DOHH2 (cell line): ENCODE measurements at regions not wholly inside any gene's neighbourhood (a gene's known extent, or its start where the extent isn't known, plus 50 kb on each side); places are given as distances from the start of the nearest gene placed in this dataset.

Experiments used
- H3F3A ChIP-seq: fragments of 200-600 bp; sonication (generic), shearing (Covaris generic); 2 replicates; pipeline ENCODE4 v1.6.0; 2016; ENCODE audit warnings: antibody characterized with exemption, mild to moderate bottlenecking; ENCODE audit not compliant: control insufficient read depth, insufficient read depth
- H3K27ac ChIP-seq: fragments of 200-600 bp; sonication (generic); 2 replicates; pipeline ENCODE4 v1.5.1; 2014; ENCODE audit warnings: low read depth, mild to moderate bottlenecking, low read length, moderate library complexity
- H3K27me3 ChIP-seq: fragments of 200-600 bp; sonication (generic); 2 replicates; pipeline ENCODE4 v1.6.1; 2014; ENCODE audit warnings: mild to moderate bottlenecking, low read length, mixed read lengths; ENCODE audit not compliant: control insufficient read depth
- H3K36me3 ChIP-seq: fragments of 200-600 bp; sonication (generic); 2 replicates; pipeline ENCODE4 v1.6.1; 2014; ENCODE audit warnings: mild to moderate bottlenecking, low read length, moderate library complexity, mixed read lengths; ENCODE audit not compliant: control insufficient read depth
- H3K4me1 ChIP-seq: fragments of 200-600 bp; sonication (generic); 2 replicates; pipeline ENCODE4 v1.6.1; 2014; ENCODE audit warnings: mild to moderate bottlenecking, low read length, mixed read lengths; ENCODE audit not compliant: control insufficient read depth
- H3K4me2 ChIP-seq: fragments of 200-600 bp; sonication (generic); 2 replicates; pipeline ENCODE4 v1.6.0; 2014; ENCODE audit warnings: mild to moderate bottlenecking, low read length, moderate library complexity
- H3K4me3 ChIP-seq: fragments of 200-600 bp; sonication (generic); 2 replicates; pipeline ENCODE4 v1.5.1; 2014; ENCODE audit warnings: mild to moderate bottlenecking, low read length, mixed read lengths
- H3K79me2 ChIP-seq: fragments of 200-600 bp; sonication (generic); 2 replicates; pipeline ENCODE4 v1.6.1; 2014; ENCODE audit warnings: mild to moderate bottlenecking, low read length, mixed read lengths; ENCODE audit not compliant: control insufficient read depth
- H3K9me2 ChIP-seq: fragments of 200-600 bp; sonication (generic); replicated peaks from 2 replicates; pipeline ENCODE4 v1.6.1; 2014; ENCODE audit warnings: mild to moderate bottlenecking, low read length, mixed read lengths; ENCODE audit not compliant: control insufficient read depth
- H3K9me3 ChIP-seq: fragments of 200-600 bp; sonication (generic); 2 replicates; pipeline ENCODE4 v1.6.1; 2014; ENCODE audit warnings: antibody characterized with exemption, low read length, mixed read lengths; ENCODE audit not compliant: control insufficient read depth, insufficient read depth
- H4K20me1 ChIP-seq: fragments of 200-600 bp; sonication (generic); 2 replicates; pipeline ENCODE4 v1.6.0; 2014; ENCODE audit warnings: low read depth, mild to moderate bottlenecking, antibody characterized with exemption, low read length, moderate library complexity; ENCODE audit not compliant: control insufficient read depth, insufficient read depth
- EZH2phosphoT487 ChIP-seq: fragments of 200-600 bp; sonication (generic); IDR thresholded peaks from 2 replicates; pipeline ENCODE4 v1.6.1; 2017; ENCODE audit warnings: borderline replicate concordance, mild to moderate bottlenecking, antibody characterized with exemption, low read length, moderate library complexity, mixed read lengths
- TF ChIP-seq, protein P1 (sequence below): fragments of 200-600 bp; sonication (generic); IDR thresholded peaks from one replicate; pipeline ENCODE4 v1.5.1; 2014; ENCODE audit warnings: antibody characterized with exemption, mild to moderate bottlenecking, low read depth, low read length; ENCODE audit not compliant: poor library complexity, severe bottlenecking

GRCh38 chr6:135578976-135579375, 81.4 kb upstream of the AHI1 start:
- no peaks in the 10 kb centered on the region for H3K9me3 ChIP-seq
- no peak for TF ChIP-seq EZH2phosphoT487
- TF ChIP-seq, protein P1, sequence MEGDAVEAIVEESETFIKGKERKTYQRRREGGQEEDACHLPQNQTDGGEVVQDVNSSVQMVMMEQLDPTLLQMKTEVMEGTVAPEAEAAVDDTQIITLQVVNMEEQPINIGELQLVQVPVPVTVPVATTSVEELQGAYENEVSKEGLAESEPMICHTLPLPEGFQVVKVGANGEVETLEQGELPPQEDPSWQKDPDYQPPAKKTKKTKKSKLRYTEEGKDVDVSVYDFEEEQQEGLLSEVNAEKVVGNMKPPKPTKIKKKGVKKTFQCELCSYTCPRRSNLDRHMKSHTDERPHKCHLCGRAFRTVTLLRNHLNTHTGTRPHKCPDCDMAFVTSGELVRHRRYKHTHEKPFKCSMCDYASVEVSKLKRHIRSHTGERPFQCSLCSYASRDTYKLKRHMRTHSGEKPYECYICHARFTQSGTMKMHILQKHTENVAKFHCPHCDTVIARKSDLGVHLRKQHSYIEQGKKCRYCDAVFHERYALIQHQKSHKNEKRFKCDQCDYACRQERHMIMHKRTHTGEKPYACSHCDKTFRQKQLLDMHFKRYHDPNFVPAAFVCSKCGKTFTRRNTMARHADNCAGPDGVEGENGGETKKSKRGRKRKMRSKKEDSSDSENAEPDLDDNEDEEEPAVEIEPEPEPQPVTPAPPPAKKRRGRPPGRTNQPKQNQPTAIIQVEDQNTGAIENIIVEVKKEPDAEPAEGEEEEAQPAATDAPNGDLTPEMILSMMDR: no peak

DNA sequence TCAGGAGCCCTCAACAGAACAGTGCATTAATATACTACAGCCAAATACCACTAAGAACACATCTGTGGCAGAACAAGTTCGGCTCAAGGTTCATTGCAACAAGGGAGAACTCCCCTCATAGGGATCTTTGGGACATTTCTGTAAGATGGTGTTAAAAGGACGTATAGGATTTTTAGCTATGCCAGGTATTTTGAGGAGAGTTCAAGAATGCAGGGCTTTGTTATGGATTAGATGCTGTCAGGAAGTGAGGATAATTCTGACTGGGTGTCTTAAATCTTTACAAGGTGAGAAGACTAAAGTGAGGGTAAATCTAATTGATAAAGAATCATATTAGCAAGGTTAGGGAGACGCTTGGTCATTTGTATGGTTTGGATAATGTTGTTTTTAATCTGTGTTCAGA, 83.7 kb upstream of the AHI1 start:
- Histone ChIP-seq H3K4me2 (no peak overlapping the region), H3K36me3 (no peaks in the 10 kb centered on the region), H3K27ac (no peak overlapping the region), H3K27me3 (no peaks in the 10 kb centered on the region), H3F3A (no peaks in the 10 kb centered on the region), H3K4me3 (no peak overlapping the region), H3K9me2 (no peaks in the 10 kb centered on the region), H3K4me1 (0 out of 2 replicates have a peak, but pooled peaks cover 7% of the 10 kb centered on the region), H3K9me3 (no peaks in the 10 kb centered on the region), H3K79me2 (no peaks in the 10 kb centered on the region), H4K20me1 (no peaks in the 10 kb centered on the region)
- TF ChIP-seq EZH2phosphoT487: no peak
- TF ChIP-seq, protein P1: no peak

More at GRCh38 chr6:135578976-135579375, 81.4 kb upstream of the AHI1 start:
- no peaks in the 10 kb centered on the region for H3K79me2 ChIP-seq
- no peaks in the 10 kb centered on the region for H3F3A ChIP-seq
- no peaks in the 10 kb centered on the region; the same call in 1 of the 2 replicates for H3K27me3 ChIP-seq
- no peaks in the 10 kb centered on the region for H3K9me2 ChIP-seq
- no peaks in the 10 kb centered on the region for H4K20me1 ChIP-seq
- 0 out of 2 replicates have a peak, but pooled peaks cover 7% of the 10 kb centered on the region for H3K4me1 ChIP-seq
- no peak overlapping the region for H3K4me2 ChIP-seq
- no peaks in the 10 kb centered on the region for H3K36me3 ChIP-seq
- H3K4me3 ChIP-seq: no peak overlapping the region
- no peak overlapping the region for H3K27ac ChIP-seq

GRCh38 chr6:135583256-135583761, 85.8 kb upstream of the AHI1 start:
- no peaks in the 10 kb centered on the region for H3K4me1 ChIP-seq
- no peak overlapping the region for H3K27ac ChIP-seq
- no peaks in the 10 kb centered on the region for H3K79me2 ChIP-seq
- H3K9me2 ChIP-seq: no peaks in the 10 kb centered on the region
- H3F3A ChIP-seq: no peaks in the 10 kb centered on the region
- no peak overlapping the region for H3K4me2 ChIP-seq
- H3K4me3 ChIP-seq: no peak overlapping the region
- TF ChIP-seq EZH2phosphoT487: no peak
- TF ChIP-seq, protein P1: no peak
- no peaks in the 10 kb centered on the region for H3K27me3 ChIP-seq
- no peaks in the 10 kb centered on the region for H4K20me1 ChIP-seq
- H3K36me3 ChIP-seq: no peaks in the 10 kb centered on the region
- no peaks in the 10 kb centered on the region for H3K9me3 ChIP-seq

DNA sequence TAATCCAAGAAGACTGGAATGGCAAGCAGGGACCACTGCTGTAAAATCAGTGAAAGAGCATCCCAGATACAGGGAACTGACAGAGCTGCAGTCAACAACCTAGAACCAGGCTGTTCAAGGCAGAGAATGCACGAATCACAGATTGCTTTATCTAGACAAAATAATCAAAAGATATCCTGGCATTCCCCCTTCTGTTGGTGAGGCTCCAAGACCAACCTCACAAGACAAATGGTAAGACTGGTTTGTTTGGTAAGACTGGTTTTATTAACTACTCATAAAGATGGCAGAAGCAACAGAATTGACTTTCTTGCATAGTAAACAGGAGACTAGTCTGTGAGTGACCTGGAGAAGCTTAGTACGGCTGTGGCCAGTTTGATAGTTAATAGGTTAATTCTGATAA, 88.8 kb upstream of the AHI1 start:
- Histone ChIP-seq H3K4me2 (no peak overlapping the region), H3K36me3 (no peaks in the 10 kb centered on the region), H3F3A (no peaks in the 10 kb centered on the region), H3K4me3 (no peak overlapping the region), H3K4me1 (no peaks in the 10 kb centered on the region), H4K20me1 (no peaks in the 10 kb centered on the region), H3K27me3 (no peaks in the 10 kb centered on the region), H3K9me2 (no peaks in the 10 kb centered on the region), H3K79me2 (no peaks in the 10 kb centered on the region), H3K9me3 (no peaks in the 10 kb centered on the region), H3K27ac (no peak overlapping the region)
- TF ChIP-seq, protein P1: no peak
- TF ChIP-seq EZH2phosphoT487: no peak
